Peyer's patch (tissue), 4 donors: ENCODE measurements at regions not wholly inside any gene's neighbourhood (a gene's known extent, or its start where the extent isn't known, plus 50 kb on each side); places are given as distances from the start of the nearest gene placed in this dataset.

Experiments
- POLR2A ChIP-seq, 2 donors: fragments of 450-650 bp; IDR thresholded peaks; one replicate each; pipeline ENCODE4 v1.5.1; 2017; ENCODE audit warnings: antibody characterized with exemption in 2 of 2, mild to moderate bottlenecking in 2 of 2, moderate library complexity in 2 of 2
- TF ChIP-seq, protein P1 (sequence below), 6 experiments: fragments of 450-650 bp in 4 of 6; fragments of 200-600 bp in 2 of 6; sonication (generic) in 1 of 6; IDR thresholded peaks; one replicate each; pipeline ENCODE4 v1.5.1; 2017 to 2019; ENCODE audit warnings: antibody characterized with exemption in 6 of 6, mild to moderate bottlenecking in 3 of 6, moderate library complexity in 1 of 6

DNA sequence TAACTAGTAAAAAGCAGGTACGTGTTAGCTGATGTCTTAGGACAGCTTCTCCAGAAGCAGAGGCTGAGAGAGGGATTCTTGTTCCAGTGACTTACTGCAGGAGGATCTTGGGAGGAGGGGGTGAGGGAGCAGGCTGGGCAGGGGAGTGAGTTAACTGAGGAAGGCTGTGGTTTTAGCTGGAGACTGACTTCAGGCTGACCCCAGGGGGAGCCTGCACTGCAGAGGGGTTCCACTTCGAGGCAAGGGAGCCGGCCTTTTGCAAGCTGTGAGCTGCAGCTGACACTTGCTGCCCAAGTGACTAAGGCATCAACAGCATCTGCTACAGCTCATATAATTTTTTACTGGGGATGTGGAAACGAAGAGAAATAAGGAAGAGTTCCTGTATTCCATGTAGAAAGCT lies 50.4 kb upstream of the SOD1 start:
- TF ChIP-seq, protein P1, sequence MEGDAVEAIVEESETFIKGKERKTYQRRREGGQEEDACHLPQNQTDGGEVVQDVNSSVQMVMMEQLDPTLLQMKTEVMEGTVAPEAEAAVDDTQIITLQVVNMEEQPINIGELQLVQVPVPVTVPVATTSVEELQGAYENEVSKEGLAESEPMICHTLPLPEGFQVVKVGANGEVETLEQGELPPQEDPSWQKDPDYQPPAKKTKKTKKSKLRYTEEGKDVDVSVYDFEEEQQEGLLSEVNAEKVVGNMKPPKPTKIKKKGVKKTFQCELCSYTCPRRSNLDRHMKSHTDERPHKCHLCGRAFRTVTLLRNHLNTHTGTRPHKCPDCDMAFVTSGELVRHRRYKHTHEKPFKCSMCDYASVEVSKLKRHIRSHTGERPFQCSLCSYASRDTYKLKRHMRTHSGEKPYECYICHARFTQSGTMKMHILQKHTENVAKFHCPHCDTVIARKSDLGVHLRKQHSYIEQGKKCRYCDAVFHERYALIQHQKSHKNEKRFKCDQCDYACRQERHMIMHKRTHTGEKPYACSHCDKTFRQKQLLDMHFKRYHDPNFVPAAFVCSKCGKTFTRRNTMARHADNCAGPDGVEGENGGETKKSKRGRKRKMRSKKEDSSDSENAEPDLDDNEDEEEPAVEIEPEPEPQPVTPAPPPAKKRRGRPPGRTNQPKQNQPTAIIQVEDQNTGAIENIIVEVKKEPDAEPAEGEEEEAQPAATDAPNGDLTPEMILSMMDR (IDR thresholded peaks at IDR 0.05), result no peak
- no peak for TF ChIP-seq POLR2A (IDR thresholded peaks at IDR 0.05)
